Hepatocyte (in vitro differentiated cells): ENCODE measurements at regions not wholly inside any gene's neighbourhood (a gene's known extent, or its start where the extent isn't known, plus 50 kb on each side); places are given as distances from the start of the nearest gene placed in this dataset.
A peak's percentile ranks its signal among the peaks of the same experiment; 100 is the strongest.

Source experiments
- DNase-seq: peaks from one replicate; pipeline ENCODE4 v3.0.0-alpha.2; 2016; ENCODE audit warnings: low spot score
- H2AFZ ChIP-seq: fragments of 200-600 bp; sonication (generic); 2 replicates; pipeline ENCODE4 v1.6.0; 2016; ENCODE audit warnings: antibody characterized with exemption, mild to moderate bottlenecking
- H3K27ac ChIP-seq: fragments of 200-600 bp; sonication (generic); 2 replicates; pipeline ENCODE4 v1.5.1; 2016; ENCODE audit warnings: mild to moderate bottlenecking
- H3K27me3 ChIP-seq: fragments of 200-600 bp; sonication (generic); 2 replicates; pipeline ENCODE4 v1.6.1; 2016
- H3K36me3 ChIP-seq: fragments of 200-600 bp; sonication (generic); replicated peaks from 2 replicates; pipeline ENCODE4 v1.5.1; 2016; ENCODE audit warnings: low read depth; ENCODE audit not compliant: insufficient read depth
- H3K4me1 ChIP-seq: fragments of 200-600 bp; sonication (generic); 2 replicates; pipeline ENCODE4 v1.5.1; 2016; ENCODE audit warnings: mild to moderate bottlenecking, moderate library complexity; ENCODE audit not compliant: insufficient read depth
- H3K4me2 ChIP-seq: fragments of 200-600 bp; sonication (generic); 2 replicates; pipeline ENCODE4 v1.6.0; 2016
- H3K4me3 ChIP-seq: fragments of 200-600 bp; sonication (generic); 2 replicates; pipeline ENCODE4 v1.5.1; 2016; ENCODE audit warnings: mild to moderate bottlenecking
- H3K79me2 ChIP-seq: fragments of 200-600 bp; sonication (generic); 2 replicates; pipeline ENCODE4 v1.6.0; 2017; ENCODE audit warnings: mild to moderate bottlenecking
- H3K9me2 ChIP-seq: fragments of 200-600 bp; sonication (generic); replicated peaks from 2 replicates; pipeline ENCODE4 v1.6.0; 2017; ENCODE audit warnings: mild to moderate bottlenecking; ENCODE audit not compliant: insufficient read depth
- H3K9me3 ChIP-seq: fragments of 200-600 bp; sonication (generic); 2 replicates; pipeline ENCODE4 v1.5.1; 2016; ENCODE audit warnings: low read depth, mild to moderate bottlenecking
- H4K20me1 ChIP-seq: fragments of 200-600 bp; sonication (generic); 2 replicates; pipeline ENCODE4 v1.6.0; 2016; ENCODE audit warnings: mild to moderate bottlenecking; ENCODE audit not compliant: insufficient read depth, poor library complexity, severe bottlenecking
- EZH2 ChIP-seq: fragments of 200-600 bp; sonication (generic); IDR thresholded peaks from 2 replicates; pipeline ENCODE4 v1.6.1; 2016; ENCODE audit warnings: antibody characterized with exemption, mild to moderate bottlenecking, borderline replicate concordance
- EZH2phosphoT487 ChIP-seq: fragments of 200-600 bp; sonication (generic); IDR thresholded peaks from one replicate; pipeline ENCODE4 v1.6.1; 2018; ENCODE audit warnings: antibody characterized with exemption, mild to moderate bottlenecking, low read depth, moderate library complexity; ENCODE audit not compliant: unreplicated experiment, severe bottlenecking
- WGBS: methylation state at CpG from one replicate; pipeline ENCODE4 v1.1.6; 2016; ENCODE audit warnings: low lambda C conversion rate; ENCODE audit errors: missing lambda C conversion rate; 5-methylcytosine and 5-hydroxymethylcytosine counted together
- small RNA-seq: library from RNA; depleted of rRNA; stranded (forward); fragments of <200 nt; gene quantifications from one replicate; pipeline ENCODE3, GENCODE V24; 2014
- TF ChIP-seq, protein P1 (sequence below): fragments of 200-600 bp; sonication (generic); IDR thresholded peaks from 2 replicates; pipeline ENCODE4 v1.5.1; 2016; ENCODE audit warnings: antibody characterized with exemption, mild to moderate bottlenecking; ENCODE audit not compliant: poor library complexity

DNA sequence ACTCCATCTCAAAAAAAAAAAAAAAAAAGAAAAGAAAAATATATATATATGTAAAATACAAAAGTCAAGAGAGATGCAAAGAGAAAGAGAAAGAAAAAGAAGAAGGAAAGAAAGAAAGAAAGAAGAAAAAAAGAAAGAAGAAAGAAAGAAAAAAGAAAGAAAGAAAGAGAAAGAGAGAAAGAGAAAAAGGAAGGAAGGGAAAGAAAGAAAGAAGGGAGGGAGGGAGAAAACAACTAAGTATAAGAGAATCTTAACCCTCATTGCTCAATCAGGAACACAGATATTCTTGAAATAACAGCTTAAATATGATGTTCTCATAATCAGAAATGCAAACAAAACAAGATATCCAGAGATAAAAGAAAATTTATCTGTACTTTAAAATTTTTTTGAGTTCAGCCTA, 54.4 kb upstream of the MARCKS start:
- Histone ChIP-seq H3K36me3 (no peaks in the 10 kb centered on the region), H3K79me2 (no peaks in the 10 kb centered on the region), H3K9me3 (no peaks in the 10 kb centered on the region), H3K4me2 (no peak overlapping the region), H4K20me1 (no peaks in the 10 kb centered on the region), H3K4me3 (no peak overlapping the region), H3K27ac (no peak overlapping the region), H3K27me3 (no peaks in the 10 kb centered on the region), H3K9me2 (no peaks in the 10 kb centered on the region), H2AFZ (no peak overlapping the region), H3K4me1 (no peaks in the 10 kb centered on the region)
- TF ChIP-seq EZH2phosphoT487: no peak
- TF ChIP-seq, protein P1, sequence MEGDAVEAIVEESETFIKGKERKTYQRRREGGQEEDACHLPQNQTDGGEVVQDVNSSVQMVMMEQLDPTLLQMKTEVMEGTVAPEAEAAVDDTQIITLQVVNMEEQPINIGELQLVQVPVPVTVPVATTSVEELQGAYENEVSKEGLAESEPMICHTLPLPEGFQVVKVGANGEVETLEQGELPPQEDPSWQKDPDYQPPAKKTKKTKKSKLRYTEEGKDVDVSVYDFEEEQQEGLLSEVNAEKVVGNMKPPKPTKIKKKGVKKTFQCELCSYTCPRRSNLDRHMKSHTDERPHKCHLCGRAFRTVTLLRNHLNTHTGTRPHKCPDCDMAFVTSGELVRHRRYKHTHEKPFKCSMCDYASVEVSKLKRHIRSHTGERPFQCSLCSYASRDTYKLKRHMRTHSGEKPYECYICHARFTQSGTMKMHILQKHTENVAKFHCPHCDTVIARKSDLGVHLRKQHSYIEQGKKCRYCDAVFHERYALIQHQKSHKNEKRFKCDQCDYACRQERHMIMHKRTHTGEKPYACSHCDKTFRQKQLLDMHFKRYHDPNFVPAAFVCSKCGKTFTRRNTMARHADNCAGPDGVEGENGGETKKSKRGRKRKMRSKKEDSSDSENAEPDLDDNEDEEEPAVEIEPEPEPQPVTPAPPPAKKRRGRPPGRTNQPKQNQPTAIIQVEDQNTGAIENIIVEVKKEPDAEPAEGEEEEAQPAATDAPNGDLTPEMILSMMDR: no peak
- no peak for TF ChIP-seq EZH2
- DNase-seq: no peak

DNA sequence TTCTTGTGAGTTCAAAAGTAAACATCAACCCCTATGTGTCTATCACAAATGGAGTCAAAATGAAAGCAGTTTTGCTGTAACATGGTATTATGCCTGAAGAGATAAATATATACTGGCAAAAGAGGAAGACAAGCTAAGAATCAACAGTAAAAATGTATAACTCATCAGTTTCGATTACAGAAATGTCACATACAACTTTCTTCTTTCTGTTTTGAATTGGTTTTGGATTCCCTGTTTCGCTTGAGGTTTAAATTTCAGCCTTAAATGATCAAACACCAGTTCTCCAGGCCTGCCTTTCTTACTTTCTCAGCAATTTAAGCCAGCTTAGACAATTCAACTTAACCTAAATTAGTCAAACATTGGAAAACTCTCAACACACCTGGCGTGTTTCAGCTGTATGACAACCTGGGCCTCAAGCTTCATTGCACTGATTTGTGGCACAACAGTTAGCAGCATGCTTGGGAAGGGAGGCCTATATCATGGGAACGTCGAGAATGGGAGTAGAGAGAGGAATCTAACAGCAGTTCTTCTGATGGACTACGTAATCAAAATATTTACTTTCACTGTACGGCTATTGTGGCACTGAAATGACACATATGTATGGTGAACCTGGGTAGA, 51.9 kb upstream of the MARCKS start:
- H2AFZ ChIP-seq: peak overlapping the region; percentile 1
- WGBS: 77% methylated on average over 7 of the region's 7 CpGs

DNA sequence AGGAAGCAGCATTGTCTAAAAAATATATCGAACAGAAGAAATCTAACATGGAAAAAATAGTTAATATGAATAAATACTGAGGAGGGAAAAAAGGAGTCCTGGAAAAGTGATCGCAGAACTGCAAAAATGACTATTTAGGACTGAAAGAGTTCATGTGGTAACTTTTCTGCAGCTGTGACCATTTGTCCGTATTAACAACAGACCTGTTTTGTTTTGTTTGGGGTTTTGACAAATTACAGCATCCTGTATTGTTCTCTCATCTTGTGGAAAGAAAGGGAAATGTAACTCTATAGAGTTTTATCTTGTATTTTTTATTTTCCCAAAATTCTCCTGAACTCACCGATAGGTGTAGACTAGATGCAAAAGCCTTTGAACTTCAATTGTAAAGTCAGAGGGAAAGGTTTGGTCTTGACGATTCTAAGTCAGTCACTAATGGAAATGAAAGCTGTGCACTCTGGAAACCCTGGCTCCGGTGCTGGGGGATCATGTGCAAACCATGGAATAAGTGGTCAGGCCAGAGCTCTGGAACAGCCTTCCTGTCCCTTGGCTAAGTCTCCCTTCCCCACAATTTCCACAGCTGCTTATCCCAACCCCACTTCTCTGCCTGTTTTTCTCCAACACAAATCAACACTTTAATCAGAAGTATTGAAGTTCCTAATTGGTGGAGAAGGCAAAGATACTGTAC, 51.2 kb upstream of the MARCKS start:
- Histone ChIP-seq H4K20me1 (no peaks in the 10 kb centered on the region), H2AFZ (no peak overlapping the region), H3K36me3 (no peaks in the 10 kb centered on the region), H3K9me3 (no peaks in the 10 kb centered on the region), H3K9me2 (no peaks in the 10 kb centered on the region), H3K27ac (no peak overlapping the region), H3K4me3 (no peak overlapping the region), H3K4me1 (no peaks in the 10 kb centered on the region), H3K4me2 (no peak overlapping the region), H3K79me2 (no peaks in the 10 kb centered on the region), H3K27me3 (no peaks in the 10 kb centered on the region)
- DNase-seq: no peak
- TF ChIP-seq, protein P1: no peak
- TF ChIP-seq EZH2phosphoT487 (no peak), EZH2 (no peak)
- WGBS: 81% methylated on average over 6 of the region's 6 CpGs

More for the DNA sequence above, 51.9 kb upstream of the MARCKS start:
- no peaks in the 10 kb centered on the region for H3K9me2 ChIP-seq
- H4K20me1 ChIP-seq: no peaks in the 10 kb centered on the region
- H3K27ac ChIP-seq: no peak overlapping the region
- H3K4me2 ChIP-seq: no peak overlapping the region
- no peaks in the 10 kb centered on the region for H3K79me2 ChIP-seq
- H3K27me3 ChIP-seq: no peaks in the 10 kb centered on the region
- H3K4me3 ChIP-seq: no peak overlapping the region
- DNase-seq: no peak
- no peaks in the 10 kb centered on the region for H3K4me1 ChIP-seq
- TF ChIP-seq, protein P1: no peak
- TF ChIP-seq EZH2: no peak
- TF ChIP-seq EZH2phosphoT487: no peak
- H3K36me3 ChIP-seq: no peaks in the 10 kb centered on the region
- no peaks in the 10 kb centered on the region for H3K9me3 ChIP-seq

Small RNAs in the stretch of these regions (small RNA-seq; reads per million reads assigned to genes)
- 0.34 reads per million, percentile 15 among the genes with 10 or more reads in this experiment for gene RNU6-1163P
